ENCODE measurements at regions not wholly inside any gene's neighbourhood (a gene's known extent, or its start where the extent isn't known, plus 50 kb on each side); places are given as distances from the start of the nearest gene placed in this dataset.

GRCh38 chr12:24134092-24134491, 184.6 kb upstream of the SOX5 start:
- no peaks in the 10 kb centered on the region for H3K4me1 ChIP-seq
- no peaks in the 10 kb centered on the region for H3K36me3 ChIP-seq (ENCODE audit: control insufficient read depth, insufficient read depth, low read length)
- TF ChIP-seq, protein P1, sequence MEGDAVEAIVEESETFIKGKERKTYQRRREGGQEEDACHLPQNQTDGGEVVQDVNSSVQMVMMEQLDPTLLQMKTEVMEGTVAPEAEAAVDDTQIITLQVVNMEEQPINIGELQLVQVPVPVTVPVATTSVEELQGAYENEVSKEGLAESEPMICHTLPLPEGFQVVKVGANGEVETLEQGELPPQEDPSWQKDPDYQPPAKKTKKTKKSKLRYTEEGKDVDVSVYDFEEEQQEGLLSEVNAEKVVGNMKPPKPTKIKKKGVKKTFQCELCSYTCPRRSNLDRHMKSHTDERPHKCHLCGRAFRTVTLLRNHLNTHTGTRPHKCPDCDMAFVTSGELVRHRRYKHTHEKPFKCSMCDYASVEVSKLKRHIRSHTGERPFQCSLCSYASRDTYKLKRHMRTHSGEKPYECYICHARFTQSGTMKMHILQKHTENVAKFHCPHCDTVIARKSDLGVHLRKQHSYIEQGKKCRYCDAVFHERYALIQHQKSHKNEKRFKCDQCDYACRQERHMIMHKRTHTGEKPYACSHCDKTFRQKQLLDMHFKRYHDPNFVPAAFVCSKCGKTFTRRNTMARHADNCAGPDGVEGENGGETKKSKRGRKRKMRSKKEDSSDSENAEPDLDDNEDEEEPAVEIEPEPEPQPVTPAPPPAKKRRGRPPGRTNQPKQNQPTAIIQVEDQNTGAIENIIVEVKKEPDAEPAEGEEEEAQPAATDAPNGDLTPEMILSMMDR (IDR thresholded peaks at IDR 0.05): no peak
- H3K27me3 ChIP-seq (ENCODE audit: control insufficient read depth, insufficient read depth, low read length): no peaks in the 10 kb centered on the region
- no peak overlapping the region for H3K9ac ChIP-seq
- H2AFZ ChIP-seq: no peak overlapping the region
- no peak overlapping the region for H3K4me2 ChIP-seq (ENCODE audit: low read length)
- no peaks in the 10 kb centered on the region for H3K79me2 ChIP-seq
- H3K9me3 ChIP-seq (ENCODE audit: control insufficient read depth, low read length): no peaks in the 10 kb centered on the region
- H3K27ac ChIP-seq: no peak overlapping the region
- H3K4me3 ChIP-seq (ENCODE audit: low read depth, low read length): no peak overlapping the region

DNA sequence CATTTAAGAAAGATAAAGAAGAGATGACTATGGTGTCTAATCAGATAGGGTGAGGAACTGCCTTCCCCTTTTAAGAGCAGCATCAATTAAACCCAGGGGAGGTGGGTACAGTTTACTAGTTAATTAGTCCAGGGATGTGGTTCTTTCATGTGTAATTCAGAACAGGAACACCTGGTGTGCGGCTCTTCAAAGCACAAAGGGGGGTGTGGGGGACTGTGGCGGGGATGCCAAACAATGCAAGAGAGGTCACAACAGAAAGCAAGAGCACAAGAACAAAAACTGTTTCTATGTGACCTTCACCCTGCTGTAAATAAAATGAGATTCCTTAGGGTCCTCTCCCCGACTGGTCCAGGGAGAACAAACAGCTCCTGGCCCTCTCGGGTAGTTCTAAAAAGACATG, 183.9 kb upstream of the SOX5 start:
- H2AFZ ChIP-seq: no peak overlapping the region
- H3K27ac ChIP-seq: no peak overlapping the region
- no peak overlapping the region for H3K9ac ChIP-seq
- H3K4me3 ChIP-seq (ENCODE audit: low read depth, low read length): no peak overlapping the region
- TF ChIP-seq, protein P1 (IDR thresholded peaks at IDR 0.05): no peak
- no peaks in the 10 kb centered on the region for H3K4me1 ChIP-seq
- no peaks in the 10 kb centered on the region for H3K79me2 ChIP-seq
- no peaks in the 10 kb centered on the region for H3K36me3 ChIP-seq (ENCODE audit: control insufficient read depth, insufficient read depth, low read length)
- no peak overlapping the region for H3K4me2 ChIP-seq (ENCODE audit: low read length)
- H3K27me3 ChIP-seq (ENCODE audit: control insufficient read depth, insufficient read depth, low read length): no peaks in the 10 kb centered on the region
- no peaks in the 10 kb centered on the region for H3K9me3 ChIP-seq (ENCODE audit: control insufficient read depth, low read length)

DNA sequence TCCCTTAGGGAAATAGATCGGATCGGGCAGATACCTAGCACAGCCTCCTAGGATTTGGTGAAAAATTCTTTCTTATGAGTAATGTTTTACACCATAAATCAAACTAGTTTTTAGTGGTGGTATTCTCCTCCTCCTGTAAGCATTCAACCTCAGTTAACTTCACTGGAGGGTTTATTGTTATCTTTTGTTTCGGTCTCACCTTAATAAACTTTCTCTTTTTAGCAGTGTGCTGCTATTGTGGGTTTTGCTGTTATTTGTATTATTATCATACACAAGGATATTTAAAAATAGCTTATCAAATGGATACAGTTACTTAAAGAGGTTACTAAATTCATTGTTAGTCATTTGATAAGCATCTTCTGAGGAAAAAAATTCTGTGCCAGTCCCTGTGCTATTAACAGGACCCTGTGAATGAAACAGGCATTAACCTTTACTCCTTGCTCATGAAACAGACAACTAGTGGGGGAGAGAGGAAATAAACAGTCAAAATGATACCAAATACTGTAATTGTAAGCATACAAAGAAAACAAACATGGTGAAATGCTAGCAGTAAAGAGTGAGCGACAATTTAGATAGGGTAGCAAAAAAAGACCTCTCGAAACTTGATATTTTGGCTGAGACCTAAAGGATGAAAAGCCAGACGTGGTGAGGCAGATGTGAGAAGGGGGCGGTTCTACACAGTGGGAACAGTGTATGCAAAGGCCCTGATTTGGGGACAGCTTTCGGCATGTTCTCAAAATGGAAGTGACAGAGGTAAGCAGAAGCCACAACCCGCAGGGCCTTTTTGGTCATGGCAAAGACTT, 178.7 kb upstream of the SOX5 start:
- TF ChIP-seq, protein P1 (IDR thresholded peaks at IDR 0.05): no peak
- no peaks in the 10 kb centered on the region for H3K27me3 ChIP-seq (ENCODE audit: control insufficient read depth, insufficient read depth, low read length)
- no peaks in the 10 kb centered on the region for H3K36me3 ChIP-seq (ENCODE audit: control insufficient read depth, insufficient read depth, low read length)
- H3K9ac ChIP-seq: no peak overlapping the region
- no peak overlapping the region for H3K4me3 ChIP-seq (ENCODE audit: low read depth, low read length)
- H3K79me2 ChIP-seq: no peaks in the 10 kb centered on the region
- no peak overlapping the region for H3K4me2 ChIP-seq (ENCODE audit: low read length)
- no peaks in the 10 kb centered on the region for H3K4me1 ChIP-seq
- no peaks in the 10 kb centered on the region for H3K9me3 ChIP-seq (ENCODE audit: control insufficient read depth, low read length)
- no peak overlapping the region for H3K27ac ChIP-seq
- no peak overlapping the region for H2AFZ ChIP-seq

- Histone ChIP-seq H3K79me2 (no peaks in the 10 kb centered on the region), H3K9me3 (ENCODE audit: control insufficient read depth, low read length) (no peaks in the 10 kb centered on the region), H2AFZ (no peak overlapping the region), H3K36me3 (ENCODE audit: control insufficient read depth, insufficient read depth, low read length) (no peaks in the 10 kb centered on the region), H3K4me3 (ENCODE audit: low read depth, low read length) (no peak overlapping the region), H3K4me1 (no peaks in the 10 kb centered on the region), H3K27me3 (ENCODE audit: control insufficient read depth, insufficient read depth, low read length) (no peaks in the 10 kb centered on the region), H3K27ac (no peak overlapping the region), H3K9ac (no peak overlapping the region), H3K4me2 (ENCODE audit: low read length) (no peak overlapping the region)
- TF ChIP-seq, protein P1 (IDR thresholded peaks at IDR 0.05): no peak
These were observed 175.8 kb upstream of the SOX5 start for GRCh38 chr12:24125280-24125679.

- Histone ChIP-seq H3K79me2 (no peaks in the 10 kb centered on the region), H3K4me1 (no peaks in the 10 kb centered on the region), H2AFZ (no peak overlapping the region), H3K27me3 (ENCODE audit: control insufficient read depth, insufficient read depth, low read length) (no peaks in the 10 kb centered on the region), H3K4me2 (ENCODE audit: low read length) (no peak overlapping the region), H3K4me3 (ENCODE audit: low read depth, low read length) (no peak overlapping the region), H3K9me3 (ENCODE audit: control insufficient read depth, low read length) (no peaks in the 10 kb centered on the region), H3K27ac (no peak overlapping the region), H3K9ac (no peak overlapping the region), H3K36me3 (ENCODE audit: control insufficient read depth, insufficient read depth, low read length) (no peaks in the 10 kb centered on the region)
- TF ChIP-seq, protein P1 (IDR thresholded peaks at IDR 0.05): no peak
These were observed 172.4 kb upstream of the SOX5 start for GRCh38 chr12:24121911-24122310.
